HepG2 (cell line): ENCODE measurements at regions not wholly inside any gene's neighbourhood (a gene's known extent, or its start where the extent isn't known, plus 50 kb on each side); places are given as distances from the start of the nearest gene placed in this dataset.

Experiments used
- CBX5 ChIP-seq: sonication (generic); formaldehyde crosslinking; IDR thresholded peaks from 2 replicates; pipeline ENCODE4 v1.4.0; 2020; ENCODE audit warnings: missing genetic modification reagents, borderline replicate concordance
- EP300 ChIP-seq, 3 experiments: sonication (generic) in 1 of 3; formaldehyde crosslinking in 1 of 3; IDR thresholded peaks; 2 replicates each; pipeline versions ENCODE4 v1.5.1 to v1.6.1; 2011 to 2020; ENCODE audit warnings: low read depth in 2 of 3, low read length in 2 of 3, borderline replicate concordance in 1 of 3, improper control_type of control experiment in 1 of 3, mild to moderate bottlenecking in 1 of 3, missing genetic modification reagents in 1 of 3, moderate library complexity in 1 of 3
- FOXK2 ChIP-seq: fragments of 450-650 bp; IDR thresholded peaks from 2 replicates; pipeline ENCODE4 v1.6.1; 2016
- MAX ChIP-seq: IDR thresholded peaks from 2 replicates; pipeline ENCODE4 v1.6.1; 2012; ENCODE audit warnings: inconsistent platforms
- NRL ChIP-seq: sonication (generic); formaldehyde crosslinking; IDR thresholded peaks from 2 replicates; pipeline ENCODE4 v1.5.0; 2020; ENCODE audit warnings: missing genetic modification reagents, mild to moderate bottlenecking, moderate library complexity, borderline replicate concordance
- PRDM10 ChIP-seq: sonication (generic); formaldehyde crosslinking; IDR thresholded peaks from 2 replicates; pipeline ENCODE4 v1.4.0; 2020; ENCODE audit warnings: low read depth, missing genetic modification reagents
- RAD21 ChIP-seq: fragments of 450-650 bp; formaldehyde crosslinking; IDR thresholded peaks from 2 replicates; pipeline ENCODE4 v1.5.0; 2020; ENCODE audit warnings: mild to moderate bottlenecking
- TARDBP ChIP-seq: sonication (generic); formaldehyde crosslinking; IDR thresholded peaks from 2 replicates; pipeline ENCODE4 v1.8.0; 2022; ENCODE audit warnings: mild to moderate bottlenecking, missing genetic modification reagents
- ZNF562 ChIP-seq: sonication (generic); formaldehyde crosslinking; IDR thresholded peaks from 2 replicates; pipeline ENCODE4 v1.8.0; 2022; ENCODE audit warnings: missing genetic modification reagents, borderline replicate concordance
- ZNF567 ChIP-seq: sonication (generic); formaldehyde crosslinking; IDR thresholded peaks from 2 replicates; pipeline ENCODE4 v1.8.1; 2023; ENCODE audit warnings: mild to moderate bottlenecking, missing genetic modification reagents, borderline replicate concordance
- ZNF629 ChIP-seq: sonication (generic); formaldehyde crosslinking; conservative IDR thresholded peaks from 2 replicates; pipeline ENCODE4 v1.5.0; 2020; ENCODE audit warnings: missing genetic modification reagents
- ZNF878 ChIP-seq: sonication (generic); formaldehyde crosslinking; IDR thresholded peaks from 2 replicates; pipeline ENCODE4 v1.8.1; 2023; ENCODE audit warnings: mild to moderate bottlenecking, missing genetic modification reagents, moderate library complexity

- TF ChIP-seq CBX5 (CRISPR knock-in tag) (no peak), TARDBP (CRISPR knock-in tag) (no peak), MAX (no peak), ZNF629 (CRISPR knock-in tag) (no peak), EP300 (IDR thresholded peaks at IDR 0.05; ENCODE audit: low read depth in 2 of 2, low read length in 2 of 2) (no peak), EP300 (CRISPR knock-in tag; IDR thresholded peaks at IDR 0.05; ENCODE audit: borderline replicate concordance) (no peak), ZNF878 (CRISPR knock-in tag) (no peak), FOXK2 (no peak), ZNF567 (no peak), RAD21 (CRISPR knock-in tag) (no peak), NRL (CRISPR knock-in tag) (no peak), ZNF562 (CRISPR knock-in tag) (no peak), PRDM10 (no peak)
Measured at GRCh38 chrX:487836-488235, 101.1 kb upstream of the PPP2R3B start.
